HAP-1 (cell line): ENCODE measurements at regions not wholly inside any gene's neighbourhood (a gene's known extent, or its start where the extent isn't known, plus 50 kb on each side); places are given as distances from the start of the nearest gene placed in this dataset.

ENCODE experiments used
- DNase-seq, 2 experiments: peaks; one replicate each; pipeline ENCODE4 v3.0.0-alpha.2; 2016 to 2020; ENCODE audit warnings: low spot score in 2 of 2
- H3K27me3 ChIP-seq: fragments of 250-450 bp; sonication (Bioruptor Pico); 2 replicates; pipeline ENCODE4 v1.5.1; 2020; ENCODE audit warnings: low read depth, mild to moderate bottlenecking, moderate library complexity
- H3K36me3 ChIP-seq: fragments of 250-450 bp; sonication (Bioruptor Pico); replicated peaks from 2 replicates; pipeline ENCODE4 v1.5.1; 2020; ENCODE audit warnings: mild to moderate bottlenecking
- H3K4me1 ChIP-seq: fragments of 250-450 bp; sonication (Bioruptor Pico); 2 replicates; pipeline ENCODE4 v1.5.1; 2020; ENCODE audit warnings: mild to moderate bottlenecking
- H3K4me3 ChIP-seq: fragments of 250-450 bp; sonication (Bioruptor Pico); 2 replicates; pipeline ENCODE4 v1.5.1; 2020; ENCODE audit warnings: mild to moderate bottlenecking, moderate library complexity
- H3K9me3 ChIP-seq: fragments of 250-450 bp; sonication (Bioruptor Pico); 2 replicates; pipeline ENCODE4 v1.5.1; 2020; ENCODE audit warnings: mild to moderate bottlenecking, moderate library complexity
- in situ Hi-C: fragments of 300-500 bp; cut with MboI; formaldehyde crosslinking; loops from 3 replicates; pipeline ENCODE4 v1.14.3; 2020; ENCODE audit warnings: low sequenced_read_pairs, inconsistent platforms, mixed read lengths

DNA sequence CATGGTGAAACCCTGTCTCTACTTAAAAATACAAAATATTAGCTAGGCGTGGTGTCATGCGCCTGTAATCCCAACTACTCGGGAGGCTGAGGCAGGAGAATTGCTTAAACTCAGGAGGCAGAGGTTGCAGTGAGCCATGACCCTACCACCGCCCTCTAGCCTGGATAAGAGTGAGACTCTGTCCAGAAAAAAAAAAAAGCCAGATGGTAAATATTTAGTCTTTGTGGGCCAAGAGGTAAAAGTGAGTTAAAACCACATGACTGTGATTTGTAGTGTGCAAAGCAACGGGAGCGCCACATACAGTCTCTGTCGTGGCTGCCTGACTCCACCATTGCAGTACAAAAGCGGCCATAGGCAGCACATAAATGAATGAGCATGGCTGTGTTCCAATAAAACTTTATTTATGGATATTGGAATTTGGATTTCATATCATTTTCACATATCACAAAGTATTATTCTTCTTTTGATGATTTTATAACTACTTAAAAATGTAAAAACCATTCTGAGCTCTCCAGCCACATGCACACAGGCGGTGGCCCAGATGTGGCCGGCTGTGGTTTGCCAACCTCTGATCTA lies 51.8 kb upstream of the CASZ1 start:
- Histone ChIP-seq H3K4me3 (no peak overlapping the region), H3K36me3 (no peaks in the 10 kb centered on the region), H3K27me3 (no peaks in the 10 kb centered on the region), H3K9me3 (no peaks in the 10 kb centered on the region), H3K4me1 (no peaks in the 10 kb centered on the region)
- in situ Hi-C loops, result no loop called here
- DNase-seq, result no peak

DNA sequence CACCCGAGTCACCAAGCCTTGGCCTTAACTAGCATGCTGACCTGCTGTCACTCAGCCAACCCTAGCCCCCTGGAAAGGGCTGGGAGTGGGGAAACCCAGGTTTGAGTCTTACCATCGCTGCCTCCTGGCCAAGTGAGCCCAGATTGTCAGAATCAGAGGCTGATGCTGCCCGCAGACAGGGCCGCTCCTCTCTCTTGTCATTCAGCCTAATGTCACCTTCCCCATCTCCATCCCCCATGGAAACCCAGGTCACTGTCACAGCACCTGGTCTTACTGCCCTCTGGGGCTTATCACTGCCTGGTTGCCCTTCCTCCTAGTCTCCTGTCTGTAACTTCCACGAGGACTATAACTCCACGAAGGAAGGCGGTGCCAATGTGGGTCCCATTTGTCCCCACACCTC lies 53.6 kb upstream of the CASZ1 start:
- DNase-seq, result no peak
- no peaks in the 10 kb centered on the region for H3K36me3 ChIP-seq
- H3K4me1 ChIP-seq, result no peaks in the 10 kb centered on the region
- peaks cover under 1% of the 10 kb centered on the region; the same call in 1 of the 2 replicates for H3K9me3 ChIP-seq
- H3K4me3 ChIP-seq, result no peak overlapping the region
- no peaks in the 10 kb centered on the region for H3K27me3 ChIP-seq
- in situ Hi-C loops, result no loop called here

DNA sequence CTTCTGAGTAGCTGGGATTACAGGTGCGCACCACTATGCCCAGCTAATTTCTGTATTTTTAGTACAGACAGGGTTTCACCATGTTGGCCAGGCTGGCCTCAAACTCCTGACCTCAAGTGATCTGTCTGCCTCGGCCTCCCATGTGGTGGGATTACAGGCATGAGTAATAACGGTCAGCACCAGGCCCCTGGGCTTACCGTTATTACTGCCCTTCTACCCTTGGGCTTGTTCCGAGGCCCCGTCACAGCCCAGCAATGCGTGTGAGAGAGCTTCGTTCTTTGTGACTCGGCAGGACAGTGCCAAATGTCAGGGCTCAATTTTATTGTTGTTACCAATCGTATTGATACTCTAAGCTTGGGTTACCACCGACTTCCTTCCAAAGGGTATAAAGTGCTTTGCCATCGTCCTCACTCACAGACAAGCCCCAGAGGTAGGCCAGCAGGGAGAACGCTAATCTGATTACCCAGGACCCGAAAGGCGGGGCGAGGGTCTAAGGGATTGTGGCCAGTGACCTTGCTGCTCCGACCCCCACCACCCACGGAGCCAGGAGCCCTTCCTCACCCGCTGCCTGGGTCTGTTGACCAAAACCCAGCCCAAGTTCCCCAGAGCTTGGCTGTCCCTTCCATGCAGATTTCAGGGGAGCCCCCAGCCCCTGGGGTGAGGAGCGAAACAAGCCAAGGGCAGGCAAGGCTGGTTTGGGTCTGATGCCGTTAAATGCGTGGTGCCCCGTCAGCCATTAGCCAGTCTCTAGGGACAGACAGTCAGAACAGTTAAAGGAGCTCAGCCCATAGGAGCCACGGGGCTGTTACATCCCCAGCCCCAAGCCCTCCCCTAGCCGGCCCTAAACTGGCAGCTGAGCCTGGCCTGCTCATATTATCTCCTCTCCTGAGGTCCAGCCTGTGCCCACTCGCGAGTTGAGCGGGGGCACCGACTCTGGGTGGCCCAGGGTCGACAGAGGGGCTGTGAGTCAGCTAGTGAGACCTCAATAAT lies 54.9 kb upstream of the CASZ1 start:
- DNase-seq, result no peak
- no peak overlapping the region for H3K4me3 ChIP-seq
- no peaks in the 10 kb centered on the region for H3K36me3 ChIP-seq
- no peaks in the 10 kb centered on the region for H3K27me3 ChIP-seq
- in situ Hi-C loops, result no loop called here
- no peaks in the 10 kb centered on the region for H3K4me1 ChIP-seq
- H3K9me3 ChIP-seq, result peaks cover 5% of the 10 kb centered on the region; the same call in 1 of the 2 replicates

DNA sequence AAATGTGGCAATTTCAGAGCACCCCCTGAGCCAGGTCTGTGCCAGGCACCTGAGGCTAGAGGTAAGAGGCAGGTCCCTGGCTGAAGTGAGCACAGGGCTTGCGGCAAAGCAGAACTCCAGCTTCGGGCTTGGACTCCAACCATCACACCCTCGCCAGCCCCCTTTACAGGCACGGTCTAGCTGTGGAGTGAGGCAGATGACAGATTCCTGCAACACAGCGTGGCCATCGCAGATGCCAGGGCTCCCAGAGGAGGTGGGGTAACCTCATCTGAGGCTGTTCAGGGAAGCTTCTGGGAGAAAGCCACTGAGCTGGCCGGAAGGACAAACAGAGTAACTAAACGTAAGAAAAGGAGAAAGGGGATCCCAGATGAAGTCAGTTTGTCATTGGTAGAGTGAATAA lies 55.6 kb upstream of the CASZ1 start:
- Histone ChIP-seq H3K4me1 (no peaks in the 10 kb centered on the region), H3K4me3 (no peak overlapping the region), H3K36me3 (no peaks in the 10 kb centered on the region), H3K27me3 (no peaks in the 10 kb centered on the region), H3K9me3 (peaks cover 5% of the 10 kb centered on the region; the same call in 1 of the 2 replicates)
- no peak for DNase-seq
- in situ Hi-C loops, result no loop called here

DNA sequence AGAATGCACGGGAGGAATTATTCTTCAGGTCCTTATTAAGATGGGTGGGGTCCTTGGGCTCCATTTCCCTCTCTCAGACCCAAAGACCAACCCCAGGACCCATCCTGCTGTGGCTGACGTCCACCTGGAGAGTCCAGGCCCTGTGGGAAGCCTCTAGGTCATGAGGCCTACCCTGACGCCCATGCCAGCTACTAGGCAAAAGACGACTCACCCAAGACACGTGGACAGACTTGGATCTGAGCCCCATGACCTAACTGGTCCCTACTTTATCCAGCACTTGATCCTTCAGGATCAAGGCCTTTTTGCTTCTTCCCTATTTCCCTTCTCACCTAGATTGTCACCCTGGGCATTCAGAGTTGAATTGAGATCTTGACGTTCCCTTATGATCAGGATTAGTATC lies 56.0 kb upstream of the CASZ1 start:
- no peaks in the 10 kb centered on the region for H3K4me1 ChIP-seq
- H3K27me3 ChIP-seq, result no peaks in the 10 kb centered on the region
- in situ Hi-C loops, result no loop called here
- H3K36me3 ChIP-seq, result no peaks in the 10 kb centered on the region
- H3K9me3 ChIP-seq, result peaks cover 5% of the 10 kb centered on the region; the same call in 1 of the 2 replicates
- DNase-seq, result no peak
- H3K4me3 ChIP-seq, result no peak overlapping the region

DNA sequence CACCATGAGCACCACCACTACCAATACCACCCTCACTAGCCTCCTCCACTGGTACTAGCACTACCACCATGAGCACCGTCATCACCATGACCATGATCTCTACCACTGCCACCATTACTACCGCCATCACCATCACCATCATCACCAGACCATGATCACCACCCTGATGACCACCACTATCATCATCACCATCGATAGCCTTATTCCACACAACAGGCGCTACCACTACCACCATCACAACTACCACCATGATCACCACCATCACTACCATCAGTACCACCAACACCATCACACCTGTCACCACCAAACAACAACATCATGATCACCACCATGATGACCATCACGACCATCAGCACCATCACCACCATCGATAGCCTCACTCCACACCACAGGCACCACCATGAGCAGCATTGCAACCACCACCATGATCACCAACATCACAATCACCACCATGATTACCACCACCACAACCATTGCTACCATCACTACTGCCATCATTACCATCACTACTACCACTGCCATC lies 56.6 kb upstream of the CASZ1 start:
- H3K4me1 ChIP-seq, result no peaks in the 10 kb centered on the region
- peaks cover 5% of the 10 kb centered on the region; the same call in 1 of the 2 replicates for H3K9me3 ChIP-seq
- in situ Hi-C loops, result no loop called here
- no peak for DNase-seq
- no peaks in the 10 kb centered on the region for H3K36me3 ChIP-seq
- H3K4me3 ChIP-seq, result no peak overlapping the region
- no peaks in the 10 kb centered on the region for H3K27me3 ChIP-seq

DNA sequence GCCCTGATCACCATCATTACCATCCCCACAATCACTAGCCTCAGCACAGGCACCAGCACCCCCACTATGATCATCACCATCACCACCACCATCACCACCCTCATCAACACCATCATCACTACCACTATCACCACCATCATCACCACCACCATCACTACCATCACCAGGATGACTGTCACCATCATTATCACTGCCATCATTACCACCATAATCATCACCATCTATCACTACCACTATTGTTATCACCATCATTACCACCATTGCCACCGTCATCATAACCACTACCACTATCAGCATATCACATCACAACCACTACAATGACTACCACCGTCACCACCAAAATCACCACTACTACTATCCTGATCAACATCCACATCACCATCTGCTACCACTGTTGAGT lies 57.3 kb upstream of the CASZ1 start:
- Histone ChIP-seq H3K9me3 (peaks cover 5% of the 10 kb centered on the region; the same call in 1 of the 2 replicates), H3K36me3 (no peaks in the 10 kb centered on the region), H3K4me3 (no peak overlapping the region), H3K27me3 (no peaks in the 10 kb centered on the region), H3K4me1 (no peaks in the 10 kb centered on the region)
- in situ Hi-C loops, result no loop called here
- DNase-seq, result no peak

DNA sequence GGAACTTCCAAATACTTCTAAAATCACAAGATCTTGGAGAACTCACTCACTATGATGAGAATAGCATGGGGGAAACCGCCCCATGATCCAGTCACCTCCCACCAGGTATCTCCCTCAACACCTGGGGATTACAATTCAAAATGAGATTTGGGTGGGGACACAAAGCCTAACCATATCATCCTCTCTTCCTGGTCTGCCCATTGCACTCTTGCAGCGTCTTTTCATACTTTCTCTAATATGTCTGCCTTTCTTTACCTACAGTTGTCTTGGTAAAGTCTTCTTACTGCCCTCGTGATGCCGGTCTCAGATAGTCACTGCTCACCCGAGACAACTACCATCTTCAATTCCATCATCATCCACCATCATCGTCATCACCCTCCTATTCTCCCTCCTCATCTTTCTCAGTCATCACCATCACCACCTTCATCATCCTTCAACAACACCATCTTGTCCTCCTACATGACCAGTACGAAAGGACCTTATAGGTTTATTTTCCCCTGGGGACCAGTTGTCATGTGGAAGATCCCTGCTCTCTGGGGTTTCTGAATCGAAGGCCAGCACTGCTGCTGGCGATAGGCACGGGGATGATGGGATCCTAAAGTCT lies 58.5 kb upstream of the CASZ1 start:
- in situ Hi-C loops, result no loop called here
- H3K27me3 ChIP-seq, result no peaks in the 10 kb centered on the region
- no peaks in the 10 kb centered on the region for H3K4me1 ChIP-seq

DNA sequence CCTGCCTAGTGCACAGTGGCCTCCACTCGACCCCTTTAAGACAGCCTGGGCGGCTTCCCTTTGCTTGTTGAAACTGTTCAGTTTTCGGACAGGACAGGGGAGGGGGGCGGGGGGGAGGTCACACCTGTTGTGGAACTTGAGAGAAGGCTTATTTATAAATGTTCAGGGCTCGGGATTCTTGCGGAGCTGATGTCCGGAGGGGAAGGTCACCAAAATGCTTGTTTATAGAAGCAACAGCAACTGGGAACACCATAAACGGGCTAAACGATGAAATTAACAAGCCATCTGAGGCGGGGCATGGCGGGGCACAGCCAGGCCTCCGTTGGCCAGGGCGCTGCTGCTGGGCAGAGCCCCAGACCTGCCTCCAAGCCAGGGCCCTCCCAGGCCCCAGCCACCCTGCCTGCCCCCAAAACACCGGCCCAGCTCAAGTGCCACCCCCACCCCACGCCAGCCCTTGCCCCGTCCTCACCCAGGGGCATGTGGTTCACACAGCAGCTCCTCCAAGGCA lies 59.8 kb upstream of the CASZ1 start:
- Histone ChIP-seq H3K4me3 (no peak overlapping the region), H3K4me1 (no peaks in the 10 kb centered on the region), H3K36me3 (no peaks in the 10 kb centered on the region), H3K27me3 (no peaks in the 10 kb centered on the region), H3K9me3 (peaks cover 5% of the 10 kb centered on the region; the same call in 1 of the 2 replicates)
- DNase-seq, result no peak
- in situ Hi-C loops, result no loop called here

More for the DNA sequence above, 58.5 kb upstream of the CASZ1 start:
- no peak overlapping the region for H3K4me3 ChIP-seq
- peaks cover 5% of the 10 kb centered on the region; the same call in 1 of the 2 replicates for H3K9me3 ChIP-seq
- H3K36me3 ChIP-seq, result no peaks in the 10 kb centered on the region
- DNase-seq, result no peak

DNA sequence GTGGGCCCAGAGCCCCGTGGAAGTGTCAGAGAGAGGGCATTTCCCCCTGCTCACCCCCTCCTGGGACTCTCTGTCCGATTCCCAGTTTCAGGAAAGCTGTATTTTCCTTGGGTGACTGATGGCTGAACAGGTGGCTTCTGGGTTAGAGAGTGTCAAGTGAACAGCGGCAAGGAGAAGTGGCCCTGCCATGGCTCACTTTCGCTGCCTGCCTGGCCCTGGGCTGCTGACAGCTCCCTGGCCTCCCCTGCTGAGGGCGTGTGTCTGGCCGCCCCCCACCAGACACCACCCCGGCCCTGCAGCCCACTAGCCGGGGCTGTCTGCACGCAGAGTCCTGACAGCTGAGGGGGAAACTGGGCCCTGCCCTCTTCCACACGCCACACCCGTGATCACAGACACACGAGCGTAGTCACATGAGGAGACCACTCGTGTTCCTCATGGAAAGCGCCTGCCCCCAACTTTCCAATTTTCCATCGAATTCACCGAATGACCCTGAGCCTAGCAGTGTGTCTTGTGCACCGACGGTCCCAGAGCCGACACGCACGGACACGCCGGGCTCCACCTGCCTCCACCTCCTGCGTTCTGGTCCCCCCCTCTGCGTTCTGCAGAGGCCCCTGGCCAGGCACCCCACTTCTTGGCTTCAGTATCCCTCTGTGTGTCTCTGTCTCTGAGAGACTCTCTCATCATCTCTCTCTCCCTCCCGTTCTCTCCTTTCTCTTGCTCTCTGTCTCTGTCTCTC lies 60.6 kb upstream of the CASZ1 start:
- H3K36me3 ChIP-seq, result no peaks in the 10 kb centered on the region
- H3K9me3 ChIP-seq, result peaks cover 5% of the 10 kb centered on the region; the same call in 1 of the 2 replicates
- no peak for DNase-seq
- H3K27me3 ChIP-seq, result no peaks in the 10 kb centered on the region
- no peaks in the 10 kb centered on the region for H3K4me1 ChIP-seq
- in situ Hi-C loops, result no loop called here
- H3K4me3 ChIP-seq, result no peak overlapping the region

DNA sequence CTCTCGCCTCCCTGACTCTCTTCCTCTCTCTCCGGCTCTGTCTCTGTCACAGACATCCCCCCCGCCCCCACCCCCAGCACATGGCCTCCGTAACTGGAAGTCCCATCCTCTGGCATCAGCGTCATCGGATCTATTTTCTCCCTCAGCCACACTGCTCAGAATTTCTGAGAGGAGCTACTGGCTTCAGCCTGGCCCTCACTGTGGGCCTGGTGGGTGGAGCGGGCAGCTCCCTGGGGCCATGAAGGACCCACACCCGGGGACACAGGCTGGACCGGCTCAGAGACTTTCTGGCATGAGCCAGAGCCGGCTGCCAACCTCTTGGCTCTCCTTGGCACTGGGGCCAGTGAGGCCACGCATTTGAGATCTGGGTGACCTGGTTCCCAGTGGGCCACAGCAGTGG lies 61.2 kb upstream of the CASZ1 start:
- Histone ChIP-seq H3K9me3 (peaks cover 5% of the 10 kb centered on the region; the same call in 1 of the 2 replicates), H3K4me3 (no peak overlapping the region), H3K4me1 (no peaks in the 10 kb centered on the region), H3K36me3 (no peaks in the 10 kb centered on the region), H3K27me3 (no peaks in the 10 kb centered on the region)
- DNase-seq, result no peak
- in situ Hi-C loops, result no loop called here

DNA sequence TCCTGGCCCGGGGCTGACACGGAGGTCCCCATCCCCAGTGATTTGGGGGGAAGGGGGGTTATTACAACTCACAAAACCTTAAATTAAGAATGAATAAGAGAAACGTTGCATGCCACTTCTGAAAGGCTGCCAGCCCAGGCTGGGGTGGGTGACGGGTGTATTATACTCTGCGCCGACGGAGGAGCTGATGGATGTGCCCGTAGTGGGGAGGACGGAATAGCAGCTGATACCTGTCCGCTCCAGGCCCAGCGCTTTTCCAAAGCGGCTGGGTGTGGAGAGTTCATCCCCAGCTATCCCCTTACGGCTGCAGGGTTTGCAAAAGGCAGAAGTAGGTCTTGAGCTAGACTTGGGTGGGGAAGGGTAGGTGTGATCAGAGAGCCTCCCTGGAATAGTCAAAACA lies 63.8 kb upstream of the CASZ1 start:
- in situ Hi-C loops, result loop anchor here (10.0 kb wide), 1 partner anchor 355 kb away; no protein-coding TSS in a partner anchor
- Histone ChIP-seq H3K36me3 (no peaks in the 10 kb centered on the region), H3K4me3 (no peak overlapping the region), H3K27me3 (peaks cover 6% of the 10 kb centered on the region; the same call in 1 of the 2 replicates), H3K4me1 (no peaks in the 10 kb centered on the region), H3K9me3 (peaks cover 3% of the 10 kb centered on the region; the same call in 1 of the 2 replicates)
- no peak for DNase-seq

DNA sequence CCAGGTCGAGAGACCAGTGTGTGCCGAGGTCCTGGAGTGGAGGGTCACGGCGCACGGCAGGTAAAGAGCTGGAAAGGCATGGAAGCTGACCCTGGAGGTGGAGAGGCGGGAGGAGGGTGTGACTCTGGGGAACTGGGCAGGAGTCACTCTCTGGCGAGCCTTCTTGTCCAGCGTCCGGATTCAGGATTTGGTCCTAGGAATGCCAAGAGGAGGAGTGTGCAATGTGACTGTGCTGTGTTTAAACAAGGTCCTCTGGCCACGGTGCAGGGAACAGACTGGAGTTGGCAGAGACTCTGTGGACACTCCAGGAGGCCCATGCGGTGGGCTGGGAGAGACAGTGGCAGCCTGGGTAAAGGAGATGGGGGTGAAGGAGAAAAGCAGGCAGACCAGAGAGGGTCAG lies 64.2 kb upstream of the CASZ1 start:
- no peak for DNase-seq
- Histone ChIP-seq H3K27me3 (peaks cover 6% of the 10 kb centered on the region; the same call in 1 of the 2 replicates), H3K4me3 (no peak overlapping the region), H3K9me3 (no peaks in the 10 kb centered on the region), H3K4me1 (no peaks in the 10 kb centered on the region), H3K36me3 (no peaks in the 10 kb centered on the region)
- in situ Hi-C loops, result loop anchor here (10.0 kb wide), 1 partner anchor 356 kb away; no protein-coding TSS in a partner anchor
